ENCODE measurements at regions not wholly inside any gene's neighbourhood (a gene's known extent, or its start where the extent isn't known, plus 50 kb on each side); places are given as distances from the start of the nearest gene placed in this dataset.

GRCh38 chr1:163664671-163665335, 343.0 kb downstream of the NUF2 start:
- peak; percentile 18 for DNase-seq

GRCh38 chr1:163668472-163668871, 346.7 kb downstream of the NUF2 start:
- DNase-seq, result no peak

- DNase-seq, result no peak
These were observed 349.4 kb downstream of the NUF2 start for GRCh38 chr1:163670989-163671757.

- DNase-seq, result no peak
These were observed 351.4 kb downstream of the NUF2 start for GRCh38 chr1:163672976-163673758.

DNA sequence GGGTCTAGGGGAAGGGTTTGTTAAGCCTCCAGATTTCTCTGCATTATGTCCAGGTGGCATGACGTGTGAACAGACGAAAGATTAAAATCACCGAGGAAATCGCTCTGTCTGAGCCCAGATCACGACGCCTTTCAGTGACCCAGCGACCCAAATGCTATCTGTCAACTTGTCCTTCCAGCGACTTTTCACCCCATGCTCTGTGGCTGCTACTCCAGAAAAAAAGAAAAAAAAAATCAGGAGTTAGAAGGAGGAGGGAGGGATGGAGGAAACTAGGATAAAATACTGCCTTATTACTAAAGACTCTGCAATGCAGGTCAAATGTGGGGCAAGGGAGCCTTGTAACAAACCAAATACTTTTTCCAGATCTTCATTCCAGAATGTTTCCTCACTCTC, 352.0 kb downstream of the NUF2 start:
- DNase-seq, result no peak

DNA sequence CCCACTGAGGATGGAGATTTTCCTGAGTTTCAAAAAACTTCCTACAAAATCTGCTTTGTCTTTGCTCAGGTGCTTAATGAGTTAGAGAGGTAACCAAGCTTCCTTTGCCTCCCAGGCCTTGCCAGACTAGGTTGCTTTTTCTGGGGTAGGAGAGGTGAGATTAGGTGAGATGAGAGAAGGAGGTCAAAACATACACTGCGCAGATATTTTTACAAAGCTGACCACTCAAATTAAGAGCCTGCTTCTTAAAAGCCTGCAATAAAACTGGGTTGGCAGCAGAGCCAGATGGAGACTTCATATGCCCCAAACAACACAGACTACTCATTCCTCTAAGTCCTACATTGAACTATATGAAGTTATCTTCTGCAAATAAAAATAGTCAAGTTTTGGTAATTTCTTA, 352.5 kb downstream of the NUF2 start:
- no peak for DNase-seq

- no peak for DNase-seq
These were observed 363.0 kb downstream of the NUF2 start for GRCh38 chr1:163684785-163685184.

DNA sequence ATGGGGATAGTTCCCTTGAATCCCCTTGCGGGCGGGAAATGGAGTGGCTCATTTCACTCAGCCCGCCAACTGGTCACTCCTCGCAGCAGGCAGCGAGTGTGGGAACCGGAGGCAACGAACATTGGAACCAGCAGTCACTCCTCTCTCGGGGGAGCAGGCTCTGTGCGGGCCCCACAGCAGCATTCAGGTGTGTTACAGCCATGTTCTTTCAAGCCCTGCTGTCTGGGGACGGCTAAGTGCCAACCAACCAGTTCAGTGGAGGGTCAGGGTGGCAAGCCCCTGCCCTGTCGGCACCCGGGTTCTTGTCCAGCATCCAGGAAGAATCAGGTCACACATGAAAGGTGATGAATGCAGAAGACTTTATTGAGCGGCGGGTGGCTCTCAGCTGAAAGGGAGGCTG, 370.5 kb downstream of the NUF2 start:
- no peak for DNase-seq

- DNase-seq, result no peak
These were observed 375.4 kb downstream of the NUF2 start for GRCh38 chr1:163697137-163697536.

DNA sequence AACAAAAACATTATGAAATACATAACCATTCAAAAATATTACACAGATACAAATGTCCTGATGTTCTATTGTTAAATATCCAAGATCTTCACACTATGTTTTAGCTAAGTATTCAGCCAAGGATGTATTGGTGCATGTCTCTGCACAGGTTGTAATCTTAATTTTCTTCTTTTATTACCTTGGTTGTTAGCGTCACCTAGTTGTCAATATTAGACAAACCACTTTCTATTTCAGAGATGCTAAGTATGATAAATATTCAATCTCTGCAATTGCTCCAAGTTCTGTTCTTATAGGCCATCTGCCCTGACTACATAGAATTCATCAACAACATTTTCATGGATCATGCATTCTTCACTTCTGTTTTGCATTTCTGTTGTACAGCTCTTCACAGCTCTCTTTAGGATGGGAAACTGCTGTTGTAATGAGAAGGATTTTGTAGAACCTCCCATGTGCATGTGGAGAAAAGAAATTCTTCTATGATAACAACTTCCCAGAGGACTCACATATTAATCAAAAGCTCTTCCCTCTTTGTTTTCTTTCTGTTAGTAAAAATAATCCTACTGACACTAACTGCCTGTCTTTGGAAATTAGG, 380.1 kb downstream of the NUF2 start:
- no peak for DNase-seq

- no peak for DNase-seq
These were observed 382.0 kb downstream of the NUF2 start for GRCh38 chr1:163703794-163704193.

DNA sequence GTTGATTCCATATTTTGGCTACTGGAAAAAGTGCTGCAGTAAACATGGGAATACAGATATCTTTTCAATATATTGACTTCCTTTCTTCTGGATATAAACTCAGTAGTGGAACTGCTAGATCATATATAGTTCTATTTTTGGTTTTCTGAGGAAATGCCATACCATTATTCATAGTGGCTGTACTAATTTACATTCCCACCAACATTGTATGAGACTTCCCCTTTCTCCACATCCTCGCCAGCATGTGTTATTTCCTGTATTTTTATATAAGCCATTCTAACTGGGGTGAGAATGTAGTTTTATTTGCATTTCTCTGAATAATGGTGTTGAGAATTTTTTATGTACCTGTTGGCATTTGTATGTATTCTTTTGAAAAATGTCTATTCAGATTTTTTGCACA, 385.2 kb downstream of the NUF2 start:
- DNase-seq, result no peak

GRCh38 chr1:163709636-163710035, 387.9 kb downstream of the NUF2 start:
- no peak for DNase-seq

DNA sequence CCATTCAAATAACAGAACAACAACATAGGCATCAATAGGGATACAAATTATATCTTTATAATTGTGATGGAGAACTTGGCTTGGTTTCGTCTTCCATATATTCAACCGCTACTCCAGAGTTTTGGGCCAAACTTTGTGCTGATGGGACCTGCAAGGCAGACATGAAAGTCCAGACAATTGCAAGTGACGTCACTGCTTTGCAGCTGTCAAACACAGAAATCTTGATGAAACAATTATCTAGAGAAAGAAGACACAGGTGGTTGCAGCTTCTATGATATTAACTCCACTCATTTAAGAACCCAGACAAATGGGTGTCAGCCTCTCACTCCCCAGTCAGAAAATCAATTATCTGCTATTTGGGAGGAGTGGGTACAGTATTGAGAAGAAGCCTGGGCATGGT, 390.6 kb downstream of the NUF2 start:
- no peak for DNase-seq

- DNase-seq, result no peak
These were observed 398.5 kb downstream of the NUF2 start for GRCh38 chr1:163720294-163720693.

DNA sequence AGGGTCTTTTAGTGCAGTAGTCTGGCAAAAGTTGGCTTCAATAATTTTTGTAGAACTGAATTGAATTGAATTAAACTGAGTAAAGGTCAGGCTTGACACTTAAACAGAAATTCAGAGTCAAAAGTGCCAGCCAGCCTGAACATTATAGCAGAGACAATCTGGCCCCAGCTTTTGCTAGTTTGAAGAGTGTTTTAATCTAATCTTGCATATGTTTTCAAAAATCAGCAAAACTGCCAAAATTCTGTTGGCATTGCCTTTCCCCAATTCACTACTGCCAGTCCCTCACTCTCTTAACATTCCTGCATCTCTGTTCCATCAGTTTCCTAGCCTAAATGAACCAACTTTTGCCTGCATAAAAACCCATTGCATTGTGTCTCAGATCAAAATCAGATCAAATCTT, 403.8 kb downstream of the NUF2 start:
- no peak for DNase-seq

DNA sequence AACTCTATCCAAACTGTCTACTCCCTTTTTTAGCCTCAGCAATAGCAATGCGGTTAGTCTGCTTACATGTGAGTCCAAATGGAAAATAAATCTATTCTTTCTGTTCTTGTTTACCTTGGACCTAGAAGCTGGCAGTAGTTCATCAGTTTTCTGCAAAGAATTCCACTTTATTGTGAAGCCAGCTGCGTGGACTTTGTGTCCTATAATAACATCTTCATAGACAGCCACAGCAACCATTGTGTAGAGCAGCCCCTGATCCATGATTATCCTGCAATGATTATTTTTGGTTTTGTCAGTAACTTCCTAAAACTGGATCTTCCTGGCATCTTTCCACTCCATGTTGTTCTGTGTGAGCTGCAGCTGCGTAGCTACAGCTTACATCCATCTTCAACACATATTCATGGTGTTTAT, 408.7 kb downstream of the NUF2 start:
- DNase-seq, result peak; percentile 26

DNA sequence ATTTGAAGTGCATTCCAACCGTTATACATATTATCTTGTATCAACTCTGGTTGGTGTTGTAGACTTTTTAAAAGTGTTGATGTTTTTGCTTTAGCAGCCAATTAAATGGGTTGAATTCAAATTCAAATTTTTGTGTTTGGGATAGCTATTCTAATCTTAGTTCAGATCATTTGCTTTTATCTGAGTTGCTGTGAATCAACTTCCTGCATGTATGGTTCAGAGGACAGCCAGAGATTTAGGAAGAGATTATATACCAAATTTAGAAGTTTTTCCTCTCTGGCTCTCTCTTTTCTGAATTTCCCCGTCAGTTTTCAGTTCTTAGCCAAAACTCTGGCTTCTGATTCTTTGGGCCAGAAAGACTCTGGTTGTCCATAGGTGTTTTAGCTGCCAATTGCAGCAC, 415.5 kb downstream of the NUF2 start:
- no peak for DNase-seq

GRCh38 chr1:163744301-163744887, 422.6 kb downstream of the NUF2 start:
- DNase-seq, result no peak

GRCh38 chr1:163745204-163745603, 423.4 kb downstream of the NUF2 start:
- no peak for DNase-seq

- no peak for DNase-seq
These were observed 425.5 kb downstream of the NUF2 start for GRCh38 chr1:163747261-163747660.

DNA sequence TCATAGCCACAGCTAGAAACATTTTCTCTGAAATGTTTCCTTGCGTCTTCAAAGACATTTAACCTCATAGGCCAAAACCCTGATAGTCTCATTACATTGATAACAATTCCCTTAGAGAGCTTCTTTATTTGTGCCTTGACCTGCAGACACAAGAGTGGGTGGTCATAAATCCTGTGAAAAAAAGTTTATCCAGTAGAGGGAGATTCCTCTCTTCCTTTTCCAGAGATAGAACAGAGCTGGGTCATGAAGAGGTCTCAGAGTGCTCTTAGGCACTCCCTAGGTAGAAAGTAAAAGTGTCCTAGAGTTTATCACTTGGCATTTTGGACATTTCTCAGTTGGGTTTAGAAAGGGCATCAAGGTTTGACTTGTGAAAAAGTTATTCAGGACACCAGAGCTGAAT, 426.1 kb downstream of the NUF2 start:
- DNase-seq, result no peak

All from femur (tissue), 1 donor.